GM18508 (cell line): ENCODE measurements at regions not wholly inside any gene's neighbourhood (a gene's known extent, or its start where the extent isn't known, plus 50 kb on each side); places are given as distances from the start of the nearest gene placed in this dataset.

ENCODE experiments used
- ATAC-seq: cut with Tn5 transposase; IDR thresholded peaks from one replicate; pipeline ENCODE4 v1.9.1; 2021; ENCODE audit warnings: moderate number of reproducible peaks; ENCODE audit not compliant: insufficient read depth, unreplicated experiment

- no peak for ATAC-seq
Observed at GRCh38 chr2:149652926-149653325, 65.4 kb upstream of the MMADHC start.

GRCh38 chr2:149652526-149652925 lies 65.0 kb upstream of the MMADHC start:
- no peak for ATAC-seq

GRCh38 chr2:149651229-149651628 lies 63.7 kb upstream of the MMADHC start:
- ATAC-seq, result no peak

GRCh38 chr2:149650006-149650405 lies 62.4 kb upstream of the MMADHC start:
- ATAC-seq, result no peak

- no peak for ATAC-seq
Observed at GRCh38 chr2:149648282-149649030, 60.9 kb upstream of the MMADHC start.

- no peak for ATAC-seq
Observed at GRCh38 chr2:149645391-149645790, 57.8 kb upstream of the MMADHC start.
